ENCODE measurements at regions not wholly inside any gene's neighbourhood (a gene's known extent, or its start where the extent isn't known, plus 50 kb on each side); places are given as distances from the start of the nearest gene placed in this dataset.

- ATAC-seq (replicated peaks; ENCODE audit: extremely low read depth, poor library complexity, severe bottlenecking): no peak
- H3K27ac Mint-ChIP-seq (ENCODE audit: low read depth): no peak overlapping the region
- H3K4me3 Mint-ChIP-seq: no peak overlapping the region
- no peaks in the 10 kb centered on the region for H3K9me3 Mint-ChIP-seq
- no peaks in the 10 kb centered on the region for H3K36me3 Mint-ChIP-seq (ENCODE audit: insufficient read depth)
- H3K27me3 Mint-ChIP-seq: peaks cover 4% of the 10 kb centered on the region
- DNase-seq (ENCODE audit: low spot score in 2 of 2): no peak
- no peaks in the 10 kb centered on the region for H3K4me1 Mint-ChIP-seq
Observed at GRCh38 chr11:70026726-70027125, 51.4 kb upstream of the ANO1 start.

GRCh38 chr11:70027451-70027850, 50.7 kb upstream of the ANO1 start:
- no peak for ATAC-seq (replicated peaks; ENCODE audit: extremely low read depth, poor library complexity, severe bottlenecking)
- Mint-ChIP-seq H3K4me1 (no peaks in the 10 kb centered on the region), H3K36me3 (ENCODE audit: insufficient read depth) (no peaks in the 10 kb centered on the region), H3K4me3 (no peak overlapping the region), H3K9me3 (no peaks in the 10 kb centered on the region), H3K27ac (ENCODE audit: low read depth) (no peak overlapping the region), H3K27me3 (peaks cover 11% of the 10 kb centered on the region)
- no peak for DNase-seq (ENCODE audit: low spot score in 2 of 2)

- no peak for ATAC-seq (replicated peaks; ENCODE audit: extremely low read depth, poor library complexity, severe bottlenecking)
- Mint-ChIP-seq H3K27me3 (peaks cover 18% of the 10 kb centered on the region), H3K4me1 (no peaks in the 10 kb centered on the region), H3K27ac (ENCODE audit: low read depth) (no peak overlapping the region), H3K9me3 (no peaks in the 10 kb centered on the region), H3K36me3 (ENCODE audit: insufficient read depth) (no peaks in the 10 kb centered on the region), H3K4me3 (no peak overlapping the region)
- DNase-seq (ENCODE audit: low spot score in 2 of 2): no peak
Observed at GRCh38 chr11:70028147-70028855, 49.8 kb upstream of the ANO1 start.
